ENCODE measurements at regions not wholly inside any gene's neighbourhood (a gene's known extent, or its start where the extent isn't known, plus 50 kb on each side); places are given as distances from the start of the nearest gene placed in this dataset.

- TF ChIP-seq CTCF (IDR thresholded peaks at IDR 0.05 in 8 of 11, conservative IDR thresholded peaks at IDR 0.05 in 3 of 11): no peak
- no peak for TF ChIP-seq POLR2A (IDR thresholded peaks at IDR 0.05)
Observed at GRCh38 chr18:78732273-78733210, 247.1 kb upstream of the SALL3 start.

All from spleen (tissue), 7 donors.